Gastroesophageal sphincter (tissue), 4 donors: ENCODE measurements at regions not wholly inside any gene's neighbourhood (a gene's known extent, or its start where the extent isn't known, plus 50 kb on each side); places are given as distances from the start of the nearest gene placed in this dataset.
"Not testable (repeated sequence)": the region's sequence is repeated elsewhere in the genome, so short reads cannot be mapped to it uniquely, and the experiment has no call there.

Source experiments
- ATAC-seq: fragments of 150-250 bp; one replicate; pipeline ENCODE4 v1.9.1; 2016; ENCODE audit warnings: mild to moderate bottlenecking, moderate library complexity
- H3K27ac ChIP-seq, 4 donors: fragments of 200-600 bp; sonication (generic) in 3 of 4; 1 replicate in 3 of 4; 2 replicates in 1 of 4; pipeline ENCODE4 v1.5.1; 2016 to 2019
- H3K27me3 ChIP-seq: fragments of 200-600 bp; sonication (generic); one replicate; pipeline ENCODE4 v1.5.1; 2019
- H3K36me3 ChIP-seq, 2 donors: fragments of 200-600 bp; sonication (generic); one replicate each; pipeline ENCODE4 v1.5.1; 2019; ENCODE audit warnings: control low read depth in 1 of 2
- H3K4me1 ChIP-seq, 3 donors: fragments of 200-600 bp; sonication (generic); 1 replicate in 2 of 3; 2 replicates in 1 of 3; pipeline ENCODE4 v1.5.1; 2016 to 2019; ENCODE audit warnings: control low read depth in 2 of 3
- H3K4me3 ChIP-seq, 2 donors: fragments of 200-600 bp; sonication (generic); one replicate each; pipeline ENCODE4 v1.5.1; 2019; ENCODE audit warnings: mild to moderate bottlenecking in 1 of 2, moderate library complexity in 1 of 2
- H3K9me3 ChIP-seq, 3 donors: fragments of 200-600 bp; sonication (generic); one replicate each; pipeline ENCODE4 v1.5.1; 2017 to 2019; ENCODE audit warnings: control low read depth in 2 of 3
- EP300 ChIP-seq: sonication (generic); formaldehyde crosslinking; IDR thresholded peaks from one replicate; pipeline ENCODE4 v1.6.1; 2017; ENCODE audit warnings: antibody characterized with exemption, mild to moderate bottlenecking
- POLR2A ChIP-seq, 2 donors: fragments of 450-650 bp; IDR thresholded peaks; one replicate each; pipeline ENCODE4 v1.6.1; 2017; ENCODE audit warnings: antibody characterized with exemption in 2 of 2, mild to moderate bottlenecking in 2 of 2, moderate library complexity in 1 of 2
- POLR2AphosphoS5 ChIP-seq: sonication (generic); formaldehyde crosslinking; IDR thresholded peaks from one replicate; pipeline ENCODE4 v1.6.1; 2017; ENCODE audit warnings: antibody characterized with exemption
- WGBS, 2 donors: methylation state at CpG; one replicate each; pipeline ENCODE4 v1.1.5; 2018; ENCODE audit warnings: low coverage in 1 of 2; 5-methylcytosine and 5-hydroxymethylcytosine counted together
- TF ChIP-seq, protein P1 (sequence below), 4 experiments: fragments of 200-600 bp in 2 of 4; fragments of 450-650 bp in 2 of 4; sonication (generic) in 1 of 4; IDR thresholded peaks; one replicate each; pipeline ENCODE4 v1.5.1; 2017 to 2019; ENCODE audit warnings: antibody characterized with exemption in 4 of 4, mild to moderate bottlenecking in 2 of 4, moderate library complexity in 2 of 4

DNA sequence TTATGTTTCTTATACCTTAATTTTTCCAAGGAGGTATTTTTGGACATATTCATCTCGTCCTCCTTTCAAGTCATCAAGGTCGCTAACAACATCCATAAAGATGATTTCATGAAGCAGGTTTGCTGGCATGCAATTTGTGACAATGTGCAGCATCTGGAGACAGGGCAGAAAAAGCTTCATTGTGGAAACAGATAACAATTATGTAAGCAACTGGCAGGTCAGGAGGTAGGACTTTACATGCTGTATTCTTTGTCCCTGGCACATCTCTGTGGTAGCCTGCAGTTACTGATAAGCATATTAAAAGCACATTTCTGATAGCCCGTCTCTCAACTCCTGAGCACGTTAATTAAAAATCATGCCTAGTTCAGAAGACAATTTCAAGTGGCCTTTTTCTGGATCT, 156.8 kb downstream of the LEPR start:
- no peak for ATAC-seq
- Histone ChIP-seq H3K4me1 (no peaks in the 10 kb centered on the region), H3K4me3 (no peak overlapping the region), H3K9me3 (no peaks in the 10 kb centered on the region), H3K27me3 (no peaks in the 10 kb centered on the region), H3K27ac (no peak overlapping the region), H3K36me3 (peaks cover 0 to 17% of the 10 kb centered on the region in 2 donors)
- no peak for TF ChIP-seq EP300
- TF ChIP-seq POLR2AphosphoS5: no peak
- no peak for TF ChIP-seq POLR2A (IDR thresholded peaks at IDR 0.05)
- TF ChIP-seq, protein P1, sequence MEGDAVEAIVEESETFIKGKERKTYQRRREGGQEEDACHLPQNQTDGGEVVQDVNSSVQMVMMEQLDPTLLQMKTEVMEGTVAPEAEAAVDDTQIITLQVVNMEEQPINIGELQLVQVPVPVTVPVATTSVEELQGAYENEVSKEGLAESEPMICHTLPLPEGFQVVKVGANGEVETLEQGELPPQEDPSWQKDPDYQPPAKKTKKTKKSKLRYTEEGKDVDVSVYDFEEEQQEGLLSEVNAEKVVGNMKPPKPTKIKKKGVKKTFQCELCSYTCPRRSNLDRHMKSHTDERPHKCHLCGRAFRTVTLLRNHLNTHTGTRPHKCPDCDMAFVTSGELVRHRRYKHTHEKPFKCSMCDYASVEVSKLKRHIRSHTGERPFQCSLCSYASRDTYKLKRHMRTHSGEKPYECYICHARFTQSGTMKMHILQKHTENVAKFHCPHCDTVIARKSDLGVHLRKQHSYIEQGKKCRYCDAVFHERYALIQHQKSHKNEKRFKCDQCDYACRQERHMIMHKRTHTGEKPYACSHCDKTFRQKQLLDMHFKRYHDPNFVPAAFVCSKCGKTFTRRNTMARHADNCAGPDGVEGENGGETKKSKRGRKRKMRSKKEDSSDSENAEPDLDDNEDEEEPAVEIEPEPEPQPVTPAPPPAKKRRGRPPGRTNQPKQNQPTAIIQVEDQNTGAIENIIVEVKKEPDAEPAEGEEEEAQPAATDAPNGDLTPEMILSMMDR (IDR thresholded peaks at IDR 0.05): no peak
- WGBS, 2 donors: 87 to 91% methylated on average over 4 of the region's 4 CpGs

DNA sequence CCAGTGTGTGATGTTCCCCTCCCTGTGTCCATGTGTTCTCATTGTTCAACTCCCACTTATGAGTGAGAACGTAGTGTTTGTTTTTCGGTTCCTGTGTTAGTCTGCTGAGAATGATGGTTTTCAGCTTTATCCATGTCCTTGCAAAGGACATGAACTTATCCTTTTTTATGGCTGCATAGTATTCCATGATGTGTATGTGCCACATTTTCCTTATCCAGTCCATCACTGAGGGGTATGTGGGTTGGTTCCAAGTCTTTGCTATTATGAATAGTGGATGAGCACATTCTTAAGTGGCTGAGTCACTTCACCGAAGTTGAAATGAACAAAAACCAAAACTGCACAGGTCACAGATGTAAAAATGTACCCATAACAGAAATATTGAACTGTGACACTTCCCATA, 157.5 kb downstream of the LEPR start:
- H3K27me3 ChIP-seq, ATAC-seq, H3K4me1 ChIP-seq, H3K27ac ChIP-seq, H3K9me3 ChIP-seq, H3K4me3 ChIP-seq: not testable (repeated sequence)
- H3K36me3 ChIP-seq: peaks cover 0 to 17% of the 10 kb centered on the region in 2 donors
- WGBS, 2 donors: 100% methylated on average over 1 to 3 of the region's 3 CpGs

DNA sequence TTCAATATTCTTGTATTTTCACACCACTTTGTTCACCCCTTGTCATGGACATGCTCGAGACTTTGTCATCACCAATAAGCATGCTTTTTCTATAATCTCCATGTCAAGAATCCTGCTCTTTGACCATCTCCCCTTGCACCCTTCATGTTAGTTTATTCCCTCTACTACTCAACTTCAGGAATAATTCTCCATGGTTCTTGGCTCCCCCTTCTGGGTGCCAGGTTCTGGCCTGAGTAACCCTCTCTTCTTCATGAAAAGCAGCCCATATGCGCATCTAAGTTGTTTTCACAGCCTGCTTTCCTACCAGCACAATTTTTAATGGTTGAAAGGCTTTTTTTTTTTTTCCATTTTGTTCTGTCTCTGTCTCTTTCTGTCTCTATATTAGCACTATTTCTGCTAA, 160.7 kb downstream of the LEPR start:
- ATAC-seq: no peak
- Histone ChIP-seq H3K4me1 (no peaks in the 10 kb centered on the region), H3K9me3 (peaks cover 0 to 9% (median 0%) of the 10 kb centered on the region in 3 donors), H3K4me3 (no peak overlapping the region), H3K27ac (no peak overlapping the region), H3K27me3 (no peaks in the 10 kb centered on the region), H3K36me3 (peaks cover 0 to 12% of the 10 kb centered on the region in 2 donors)
- WGBS, 2 donors: 60 to 100% methylated on average over 1 to 2 of the region's 2 CpGs
- TF ChIP-seq, protein P1 (IDR thresholded peaks at IDR 0.05): no peak
- TF ChIP-seq POLR2AphosphoS5 (no peak), POLR2A (IDR thresholded peaks at IDR 0.05) (no peak)

DNA sequence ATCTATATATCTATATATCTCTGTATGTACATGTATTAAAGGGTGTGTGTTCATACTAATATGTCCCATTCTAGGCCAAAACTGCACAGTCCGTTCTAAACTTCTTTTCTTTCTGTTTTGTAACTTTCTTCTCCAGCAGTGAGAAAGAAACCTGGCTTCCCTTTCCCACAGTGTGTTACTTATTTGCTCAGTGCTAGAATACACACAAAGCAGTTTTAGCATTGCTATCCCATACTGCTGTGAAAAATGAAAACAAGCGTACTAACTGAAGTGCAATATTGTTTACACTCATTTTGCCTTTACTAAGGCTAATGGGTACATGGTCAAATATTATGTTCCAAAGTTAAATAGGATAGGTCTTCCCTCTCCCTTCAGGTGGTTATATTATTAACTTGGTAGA, 163.9 kb downstream of the LEPR start:
- TF ChIP-seq, protein P1 (IDR thresholded peaks at IDR 0.05): no peak
- TF ChIP-seq POLR2AphosphoS5: no peak
- no peak for TF ChIP-seq POLR2A (IDR thresholded peaks at IDR 0.05)
- no peak for TF ChIP-seq EP300
- WGBS, 2 donors: 83 to 88% methylated on average over 2 of the region's 2 CpGs
- no peak for ATAC-seq
- Histone ChIP-seq H3K36me3 (no peaks in the 10 kb centered on the region), H3K4me3 (no peak overlapping the region), H3K9me3 (peaks cover 0 to 9% (median 0%) of the 10 kb centered on the region in 3 donors), H3K27ac (no peak overlapping the region), H3K4me1 (no peaks in the 10 kb centered on the region), H3K27me3 (no peaks in the 10 kb centered on the region)

DNA sequence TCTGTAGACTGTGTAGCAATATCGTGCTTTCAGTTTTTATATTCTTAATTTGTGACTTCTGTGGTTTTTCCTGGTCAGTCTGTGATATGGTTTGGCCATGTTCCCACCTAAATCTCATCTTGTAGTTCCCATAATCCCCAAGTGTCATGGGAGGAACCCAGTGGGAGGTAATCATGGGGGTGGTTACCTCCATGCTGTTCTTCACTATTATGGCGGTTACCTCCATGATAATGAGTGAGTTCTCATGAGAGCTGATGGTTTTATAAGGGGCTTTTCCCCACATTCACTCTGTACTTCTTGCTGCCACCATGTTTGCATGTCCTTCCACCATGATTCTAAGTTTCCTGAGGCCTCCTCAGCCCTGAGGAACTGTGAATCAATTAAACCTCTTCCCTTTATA, 169.8 kb downstream of the LEPR start:
- Histone ChIP-seq H3K36me3 (no peaks in the 10 kb centered on the region), H3K27me3 (no peaks in the 10 kb centered on the region), H3K27ac (no peak overlapping the region), H3K4me3 (no peak overlapping the region), H3K4me1 (no peaks in the 10 kb centered on the region), H3K9me3 (no peaks in the 10 kb centered on the region)
- WGBS, 2 donors: 95% methylated on average over 2 of the region's 2 CpGs
- no peak for ATAC-seq
- TF ChIP-seq POLR2A (IDR thresholded peaks at IDR 0.05): no peak
- TF ChIP-seq POLR2AphosphoS5: no peak
- TF ChIP-seq, protein P1 (IDR thresholded peaks at IDR 0.05): no peak
- no peak for TF ChIP-seq EP300
